GM23248 (cell line): ENCODE measurements at regions not wholly inside any gene's neighbourhood (a gene's known extent, or its start where the extent isn't known, plus 50 kb on each side); places are given as distances from the start of the nearest gene placed in this dataset.

Source experiments
- EZH2 ChIP-seq: fragments of 200-600 bp; sonication (generic); IDR thresholded peaks from 2 replicates; pipeline ENCODE4 v1.6.1; 2018; ENCODE audit warnings: antibody characterized with exemption, mild to moderate bottlenecking; ENCODE audit not compliant: insufficient read depth, poor library complexity, severe bottlenecking
- EZH2phosphoT487 ChIP-seq: fragments of 200-600 bp; sonication (generic); IDR thresholded peaks from 2 replicates; pipeline ENCODE4 v1.6.1; 2018; ENCODE audit warnings: antibody characterized with exemption, moderate library complexity, mild to moderate bottlenecking, low read depth; ENCODE audit not compliant: insufficient read depth

DNA sequence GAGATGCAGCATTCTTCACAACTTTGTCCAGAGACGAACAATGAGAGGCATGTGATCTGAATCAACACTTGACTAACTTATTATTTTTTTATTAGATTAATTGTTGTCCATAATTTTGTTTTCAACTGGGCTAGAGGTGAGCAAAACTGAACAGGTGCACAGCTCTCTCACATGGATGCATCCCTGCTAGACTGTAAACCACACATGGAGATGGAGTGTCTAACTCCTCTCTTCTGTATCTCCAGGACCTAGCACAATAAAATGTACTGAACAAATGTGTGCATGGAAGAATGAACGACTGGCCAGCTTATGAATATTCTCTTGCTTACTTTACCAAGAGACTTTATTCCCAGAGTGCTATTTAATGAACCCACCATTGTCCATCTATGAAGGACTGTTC is 627.7 kb downstream of the LIG4 start:
- TF ChIP-seq EZH2: no peak
- no peak for TF ChIP-seq EZH2phosphoT487
